ENCODE measurements at regions not wholly inside any gene's neighbourhood (a gene's known extent, or its start where the extent isn't known, plus 50 kb on each side); places are given as distances from the start of the nearest gene placed in this dataset.

DNA sequence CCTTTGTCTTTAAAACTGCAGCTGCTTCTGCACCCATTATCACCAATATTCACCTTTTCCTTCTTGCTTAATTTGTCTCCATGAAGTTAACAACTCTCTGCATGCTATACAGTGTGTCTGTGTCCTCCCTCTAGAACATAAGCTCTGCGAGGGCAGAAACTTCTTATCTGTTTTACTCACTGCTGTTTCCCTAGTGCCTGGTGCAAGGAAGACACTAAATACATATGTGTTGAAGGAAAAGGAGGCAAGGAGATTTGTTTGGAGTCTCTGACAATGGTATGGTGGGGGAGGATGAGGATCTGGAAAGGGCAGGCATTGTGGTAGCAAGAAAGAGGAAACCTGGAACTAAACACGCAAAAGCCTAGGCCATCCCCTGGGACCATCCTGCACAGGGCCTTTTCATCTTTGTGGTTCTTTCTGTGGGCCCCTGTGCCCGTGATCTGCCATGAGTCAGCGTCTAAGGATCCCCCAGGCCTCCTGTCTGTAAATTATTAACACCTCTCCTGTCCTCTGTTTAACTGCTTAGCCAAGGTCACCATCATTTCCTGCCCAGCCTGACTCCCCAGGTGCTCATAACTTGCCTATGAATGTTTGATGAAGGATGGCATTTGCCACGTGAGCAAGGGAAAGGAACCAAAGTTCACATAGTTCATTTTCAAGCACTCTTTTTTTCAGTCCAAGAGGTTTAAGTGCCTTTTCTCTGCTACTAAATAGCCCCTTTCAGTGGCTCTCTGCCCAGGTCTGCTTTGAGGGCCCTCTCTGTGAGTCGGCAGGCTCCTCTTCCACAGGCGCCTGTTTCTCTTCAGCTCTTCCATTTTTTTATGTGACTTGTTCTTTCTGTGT, 131.1 kb downstream of the RASSF10 start (continued):
- TF ChIP-seq ZNF136 (CRISPR knock-in tag; IDR thresholded peaks at IDR 0.05; ENCODE audit: low read depth): 0 out of 2 replicates have a peak, but pooled peaks have one; percentile 40
- no peak for TF ChIP-seq HNRNPH1 (optimal IDR thresholded peaks at IDR 0.05; ENCODE audit: low read depth, low read length)
- TF ChIP-seq, protein P1, sequence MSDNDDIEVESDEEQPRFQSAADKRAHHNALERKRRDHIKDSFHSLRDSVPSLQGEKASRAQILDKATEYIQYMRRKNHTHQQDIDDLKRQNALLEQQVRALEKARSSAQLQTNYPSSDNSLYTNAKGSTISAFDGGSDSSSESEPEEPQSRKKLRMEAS (IDR thresholded peaks at IDR 0.05): peak; percentile 83
- TF ChIP-seq ZNF850 (CRISPR knock-in tag; conservative IDR thresholded peaks at IDR 0.05): no peak
- TF ChIP-seq DR1 (CRISPR knock-in tag; IDR thresholded peaks at IDR 0.05): peak; percentile 74
- TF ChIP-seq GABPA (IDR thresholded peaks at IDR 0.05; ENCODE audit: low read depth, low read length): no peak
- TF ChIP-seq GABPA (CRISPR knock-in tag; IDR thresholded peaks at IDR 0.05; ENCODE audit: low read depth): peak; percentile 64
- no peak for TF ChIP-seq NONO (IDR thresholded peaks at IDR 0.05)
- peak; percentile 69; the same call in 1 of the 2 replicates for TF ChIP-seq NONO (CRISPR knock-in tag; conservative IDR thresholded peaks at IDR 0.05)
- TF ChIP-seq ZNF317 (CRISPR knock-in tag; IDR thresholded peaks at IDR 0.05): peak; percentile 69; the same call in 1 of the 2 replicates
- TF ChIP-seq, protein P2, sequence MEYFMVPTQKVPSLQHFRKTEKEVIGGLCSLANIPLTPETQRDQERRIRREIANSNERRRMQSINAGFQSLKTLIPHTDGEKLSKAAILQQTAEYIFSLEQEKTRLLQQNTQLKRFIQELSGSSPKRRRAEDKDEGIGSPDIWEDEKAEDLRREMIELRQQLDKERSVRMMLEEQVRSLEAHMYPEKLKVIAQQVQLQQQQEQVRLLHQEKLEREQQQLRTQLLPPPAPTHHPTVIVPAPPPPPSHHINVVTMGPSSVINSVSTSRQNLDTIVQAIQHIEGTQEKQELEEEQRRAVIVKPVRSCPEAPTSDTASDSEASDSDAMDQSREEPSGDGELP (IDR thresholded peaks at IDR 0.05; ENCODE audit: borderline replicate concordance, low read depth): peak; percentile 73; the same call in 1 of the 2 replicates
- no peak for TF ChIP-seq KDM5A (IDR thresholded peaks at IDR 0.05; ENCODE audit: borderline replicate concordance, low read length)
- no peak; the same call in 1 of the 2 replicates for TF ChIP-seq ZNF335 (CRISPR knock-in tag; IDR thresholded peaks at IDR 0.05)
- TF ChIP-seq, protein P3, sequence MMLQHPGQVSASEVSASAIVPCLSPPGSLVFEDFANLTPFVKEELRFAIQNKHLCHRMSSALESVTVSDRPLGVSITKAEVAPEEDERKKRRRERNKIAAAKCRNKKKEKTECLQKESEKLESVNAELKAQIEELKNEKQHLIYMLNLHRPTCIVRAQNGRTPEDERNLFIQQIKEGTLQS (CRISPR knock-in tag; IDR thresholded peaks at IDR 0.05): peak; percentile 94
- 0 out of 2 replicates have a peak, but pooled peaks have one; percentile 28 for TF ChIP-seq ZNF891 (CRISPR knock-in tag; IDR thresholded peaks at IDR 0.05)
- TF ChIP-seq, protein P4, sequence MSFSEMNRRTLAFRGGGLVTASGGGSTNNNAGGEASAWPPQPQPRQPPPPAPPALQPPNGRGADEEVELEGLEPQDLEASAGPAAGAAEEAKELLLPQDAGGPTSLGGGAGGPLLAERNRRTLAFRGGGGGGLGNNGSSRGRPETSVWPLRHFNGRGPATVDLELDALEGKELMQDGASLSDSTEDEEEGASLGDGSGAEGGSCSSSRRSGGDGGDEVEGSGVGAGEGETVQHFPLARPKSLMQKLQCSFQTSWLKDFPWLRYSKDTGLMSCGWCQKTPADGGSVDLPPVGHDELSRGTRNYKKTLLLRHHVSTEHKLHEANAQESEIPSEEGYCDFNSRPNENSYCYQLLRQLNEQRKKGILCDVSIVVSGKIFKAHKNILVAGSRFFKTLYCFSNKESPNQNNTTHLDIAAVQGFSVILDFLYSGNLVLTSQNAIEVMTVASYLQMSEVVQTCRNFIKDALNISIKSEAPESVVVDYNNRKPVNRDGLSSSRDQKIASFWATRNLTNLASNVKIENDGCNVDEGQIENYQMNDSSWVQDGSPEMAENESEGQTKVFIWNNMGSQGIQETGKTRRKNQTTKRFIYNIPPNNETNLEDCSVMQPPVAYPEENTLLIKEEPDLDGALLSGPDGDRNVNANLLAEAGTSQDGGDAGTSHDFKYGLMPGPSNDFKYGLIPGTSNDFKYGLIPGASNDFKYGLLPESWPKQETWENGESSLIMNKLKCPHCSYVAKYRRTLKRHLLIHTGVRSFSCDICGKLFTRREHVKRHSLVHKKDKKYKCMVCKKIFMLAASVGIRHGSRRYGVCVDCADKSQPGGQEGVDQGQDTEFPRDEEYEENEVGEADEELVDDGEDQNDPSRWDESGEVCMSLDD (CRISPR knock-in tag; IDR thresholded peaks at IDR 0.05; ENCODE audit: borderline replicate concordance): peak; percentile 78; the same call in 1 of the 2 replicates
- TF ChIP-seq, protein P5, sequence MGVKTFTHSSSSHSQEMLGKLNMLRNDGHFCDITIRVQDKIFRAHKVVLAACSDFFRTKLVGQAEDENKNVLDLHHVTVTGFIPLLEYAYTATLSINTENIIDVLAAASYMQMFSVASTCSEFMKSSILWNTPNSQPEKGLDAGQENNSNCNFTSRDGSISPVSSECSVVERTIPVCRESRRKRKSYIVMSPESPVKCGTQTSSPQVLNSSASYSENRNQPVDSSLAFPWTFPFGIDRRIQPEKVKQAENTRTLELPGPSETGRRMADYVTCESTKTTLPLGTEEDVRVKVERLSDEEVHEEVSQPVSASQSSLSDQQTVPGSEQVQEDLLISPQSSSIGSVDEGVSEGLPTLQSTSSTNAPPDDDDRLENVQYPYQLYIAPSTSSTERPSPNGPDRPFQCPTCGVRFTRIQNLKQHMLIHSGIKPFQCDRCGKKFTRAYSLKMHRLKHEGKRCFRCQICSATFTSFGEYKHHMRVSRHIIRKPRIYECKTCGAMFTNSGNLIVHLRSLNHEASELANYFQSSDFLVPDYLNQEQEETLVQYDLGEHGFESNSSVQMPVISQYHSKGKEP (CRISPR knock-in tag; IDR thresholded peaks at IDR 0.05): no peak
- no peak for TF ChIP-seq ZNF30 (CRISPR knock-in tag; IDR thresholded peaks at IDR 0.05)
- TF ChIP-seq, protein P6, sequence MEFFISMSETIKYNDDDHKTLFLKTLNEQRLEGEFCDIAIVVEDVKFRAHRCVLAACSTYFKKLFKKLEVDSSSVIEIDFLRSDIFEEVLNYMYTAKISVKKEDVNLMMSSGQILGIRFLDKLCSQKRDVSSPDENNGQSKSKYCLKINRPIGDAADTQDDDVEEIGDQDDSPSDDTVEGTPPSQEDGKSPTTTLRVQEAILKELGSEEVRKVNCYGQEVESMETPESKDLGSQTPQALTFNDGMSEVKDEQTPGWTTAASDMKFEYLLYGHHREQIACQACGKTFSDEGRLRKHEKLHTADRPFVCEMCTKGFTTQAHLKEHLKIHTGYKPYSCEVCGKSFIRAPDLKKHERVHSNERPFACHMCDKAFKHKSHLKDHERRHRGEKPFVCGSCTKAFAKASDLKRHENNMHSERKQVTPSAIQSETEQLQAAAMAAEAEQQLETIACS (CRISPR knock-in tag; IDR thresholded peaks at IDR 0.05): no peak
- TF ChIP-seq ZSCAN21 (CRISPR knock-in tag; IDR thresholded peaks at IDR 0.05; ENCODE audit: borderline replicate concordance): peak; percentile 32; the same call in 1 of the 2 replicates
- TF ChIP-seq TRIM24 (CRISPR knock-in tag; IDR thresholded peaks at IDR 0.05): peak; percentile 69; the same call in 1 of the 2 replicates
- no peak for TF ChIP-seq ZNF713 (CRISPR knock-in tag; IDR thresholded peaks at IDR 0.05)
- TF ChIP-seq ELF1 (CRISPR knock-in tag; IDR thresholded peaks at IDR 0.05): peak; percentile 50; the same call in 1 of the 2 replicates

Data from HepG2 (cell line).